Gastrocnemius medialis (tissue), 4 donors: ENCODE measurements at regions not wholly inside any gene's neighbourhood (a gene's known extent, or its start where the extent isn't known, plus 50 kb on each side); places are given as distances from the start of the nearest gene placed in this dataset.
A peak's percentile ranks its signal among the peaks of the same experiment; 100 is the strongest.
"Not testable (repeated sequence)": the region's sequence is repeated elsewhere in the genome, so short reads cannot be mapped to it uniquely, and the experiment has no call there.

Source experiments
- ATAC-seq, 2 donors: fragments of 150-250 bp; one replicate each; pipeline ENCODE4 v1.9.1; 2016
- DNase-seq, 2 donors: peaks; one replicate each; pipeline ENCODE4 v3.0.0-alpha.2; 2019
- H3K27ac ChIP-seq, 4 donors: fragments of 200-600 bp; sonication (generic); 1 replicate in 1 of 4; 2 replicates in 3 of 4; pipeline ENCODE4 v1.5.1; 2016 to 2018; ENCODE audit warnings: mild to moderate bottlenecking in 2 of 4, moderate library complexity in 1 of 4
- H3K27me3 ChIP-seq, 3 donors: fragments of 200-600 bp; sonication (generic) in 2 of 3; 1 replicate in 1 of 3; 2 replicates in 2 of 3; pipeline versions ENCODE4 v1.5.1 to v1.6.0; 2016 to 2019; ENCODE audit warnings: mild to moderate bottlenecking in 1 of 3, moderate library complexity in 1 of 3
- H3K36me3 ChIP-seq, 2 donors: fragments of 200-600 bp; sonication (generic) in 1 of 2; one replicate each; pipeline ENCODE4 v1.5.1; 2017 to 2018
- H3K4me1 ChIP-seq, 2 donors: fragments of 200-600 bp; sonication (generic) in 1 of 2; one replicate each; pipeline ENCODE4 v1.5.1; 2016 to 2017; ENCODE audit warnings: mild to moderate bottlenecking in 2 of 2
- H3K4me3 ChIP-seq, 4 donors: fragments of 200-600 bp; sonication (generic) in 3 of 4; 1 replicate in 1 of 4; 2 replicates in 3 of 4; pipeline ENCODE4 v1.5.1; 2016 to 2019; ENCODE audit warnings: mild to moderate bottlenecking in 2 of 4
- H3K9me3 ChIP-seq, 3 donors: fragments of 200-600 bp; sonication (generic) in 2 of 3; 1 replicate in 1 of 3; 2 replicates in 2 of 3; pipeline ENCODE4 v1.5.1; 2016 to 2019
- CTCF ChIP-seq, 5 experiments: fragments of 450-650 bp in 3 of 5; fragments of 200-600 bp in 2 of 5; sonication (generic) in 2 of 5; IDR thresholded peaks in 4 of 5; conservative IDR thresholded peaks in 1 of 5; 1 replicate in 4 of 5; 2 replicates in 1 of 5; pipeline ENCODE4 v1.5.1; 2016 to 2019; ENCODE audit warnings: antibody characterized with exemption in 5 of 5, mild to moderate bottlenecking in 3 of 5, moderate library complexity in 3 of 5
- POLR2A ChIP-seq, 2 donors: fragments of 450-650 bp; IDR thresholded peaks; one replicate each; pipeline ENCODE4 v1.6.1; 2017; ENCODE audit warnings: antibody characterized with exemption in 2 of 2, mild to moderate bottlenecking in 2 of 2, moderate library complexity in 2 of 2
- in situ Hi-C, 4 donors: fragments of 200-750 bp; cut with MboI; loops; one replicate each; pipeline versions ENCODE4 v1.15.0 to v1.8.0; 2017; ENCODE audit warnings: low sequenced_read_pairs in 4 of 4
- intact Hi-C: fragments of 100-400 bp; cut with DNase I; formaldehyde crosslinking; loops from one replicate; pipeline ENCODE4 v1.15.1; 2023; ENCODE audit warnings: low total_unique reads

- peak; percentile 85 to 90 for DNase-seq
- TF ChIP-seq CTCF (IDR thresholded peaks at IDR 0.05 in 4 of 5, conservative IDR thresholded peaks at IDR 0.05 in 1 of 5) (no peak), POLR2A (IDR thresholded peaks at IDR 0.05) (no peak)
- in situ Hi-C loops = no loop called here
- Histone ChIP-seq H3K27me3 (no peaks in the 10 kb centered on the region), H3K4me3 (no peak overlapping the region), H3K9me3 (no peaks in the 10 kb centered on the region), H3K4me1 (peaks cover 37 to 39% of the 10 kb centered on the region in 2 donors), H3K27ac (peak overlapping the region; percentile 23 to 73 (median 61)), H3K36me3 (no peaks in the 10 kb centered on the region)
- intact Hi-C loops = loop anchor here (1.0 to 10.0 kb wide), 3 partner anchors 32 to 1104 kb away; partner anchors contain the start of gene ANKRD50
- peak; percentile 99 for ATAC-seq
These were observed 223.9 kb upstream of the ANKRD50 start for GRCh38 chr4:124936427-124936826.

- Histone ChIP-seq H3K4me3 (no peak overlapping the region), H3K27me3 (no peaks in the 10 kb centered on the region), H3K27ac (no peak overlapping the region), H3K4me1 (peaks cover 27 to 37% of the 10 kb centered on the region in 2 donors), H3K9me3 (no peaks in the 10 kb centered on the region), H3K36me3 (no peaks in the 10 kb centered on the region)
- in situ Hi-C loops (no loop called here), intact Hi-C loops (loop anchor here (10.0 kb wide), 1 partner anchor 220 kb away; the partner anchor contains the start of gene ANKRD50)
- no peak for ATAC-seq
- TF ChIP-seq CTCF (IDR thresholded peaks at IDR 0.05 in 4 of 5, conservative IDR thresholded peaks at IDR 0.05 in 1 of 5) (no peak), POLR2A (IDR thresholded peaks at IDR 0.05) (no peak)
- DNase-seq = no peak
These were observed 222.4 kb upstream of the ANKRD50 start for GRCh38 chr4:124934916-124935315.

- ATAC-seq (no peak), DNase-seq (no peak)
- no peaks in the 10 kb centered on the region for H3K36me3 ChIP-seq
- H3K27ac ChIP-seq = no peak overlapping the region
- H3K4me3 ChIP-seq = no peak overlapping the region
- intact Hi-C loops (loop anchor here (10.0 kb wide), 1 partner anchor 219 kb away; the partner anchor contains the start of gene ANKRD50), in situ Hi-C loops (no loop called here)
- peaks cover 23 to 34% of the 10 kb centered on the region in 2 donors for H3K4me1 ChIP-seq
- no peaks in the 10 kb centered on the region for H3K9me3 ChIP-seq
- TF ChIP-seq POLR2A (IDR thresholded peaks at IDR 0.05) (no peak), CTCF (IDR thresholded peaks at IDR 0.05 in 4 of 5, conservative IDR thresholded peaks at IDR 0.05 in 1 of 5) (no peak)
- no peaks in the 10 kb centered on the region for H3K27me3 ChIP-seq
These were observed 221.0 kb upstream of the ANKRD50 start for GRCh38 chr4:124933521-124933920.

- in situ Hi-C loops (no loop called here), intact Hi-C loops (loop anchor here (10.0 kb wide), 1 partner anchor 218 kb away; the partner anchor contains the start of gene ANKRD50)
- Histone ChIP-seq H3K9me3 (no peaks in the 10 kb centered on the region), H3K27me3 (no peaks in the 10 kb centered on the region), H3K27ac (no peak overlapping the region), H3K36me3 (no peaks in the 10 kb centered on the region), H3K4me1 (peaks cover 15 to 24% of the 10 kb centered on the region in 2 donors), H3K4me3 (no peak overlapping the region)
- ATAC-seq (no peak), DNase-seq (no peak)
- TF ChIP-seq POLR2A (IDR thresholded peaks at IDR 0.05) (no peak), CTCF (IDR thresholded peaks at IDR 0.05 in 4 of 5, conservative IDR thresholded peaks at IDR 0.05 in 1 of 5) (no peak)
These were observed 219.9 kb upstream of the ANKRD50 start for GRCh38 chr4:124932447-124932846.

DNA sequence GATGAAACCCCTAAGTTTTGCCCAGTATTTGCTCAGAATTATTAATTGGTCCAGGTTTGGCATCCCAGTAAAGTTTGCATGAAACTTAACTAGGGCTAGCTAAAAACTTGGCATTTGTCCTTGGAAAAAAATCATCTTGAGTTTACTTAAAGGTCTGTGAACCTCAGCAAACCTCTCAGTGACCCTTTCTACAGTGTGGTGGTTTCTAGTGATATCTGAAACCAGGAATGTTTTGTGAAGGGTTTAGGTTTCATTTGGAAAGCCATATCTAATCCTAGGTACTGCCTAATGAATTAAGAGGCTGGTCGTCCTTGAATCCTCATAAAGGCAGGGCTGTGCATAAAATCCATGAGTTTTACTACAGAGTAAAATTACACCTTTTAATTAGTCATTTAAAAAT is 218.5 kb upstream of the ANKRD50 start:
- TF ChIP-seq CTCF (IDR thresholded peaks at IDR 0.05 in 4 of 5, conservative IDR thresholded peaks at IDR 0.05 in 1 of 5) = no peak
- no peak for TF ChIP-seq POLR2A (IDR thresholded peaks at IDR 0.05)
- ATAC-seq = no peak

DNA sequence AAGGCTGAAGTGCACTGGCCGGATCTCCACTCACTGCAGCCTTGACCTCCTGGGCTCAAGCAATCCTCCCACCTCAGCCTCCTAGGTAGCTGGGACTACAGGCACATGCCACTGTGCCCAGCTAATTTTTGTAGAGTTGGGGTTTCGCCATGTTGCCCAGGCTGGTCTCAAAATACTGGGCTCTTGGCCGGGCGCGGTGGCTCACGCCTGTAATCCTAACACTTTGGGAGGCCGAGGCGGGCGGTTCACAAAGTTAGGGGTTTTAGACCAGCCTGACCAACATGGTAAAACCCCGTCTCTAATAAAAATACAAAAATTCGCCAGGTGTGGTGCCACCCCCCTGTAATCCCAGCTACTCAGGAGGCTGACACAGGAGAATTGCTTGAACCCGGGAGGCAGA is 210.2 kb upstream of the ANKRD50 start:
- ATAC-seq, H3K4me1 ChIP-seq, H3K4me3 ChIP-seq, H3K36me3 ChIP-seq, H3K27me3 ChIP-seq, H3K9me3 ChIP-seq, in situ Hi-C loops, intact Hi-C loops, H3K27ac ChIP-seq, DNase-seq: not testable (repeated sequence)

More for the DNA sequence above, 218.5 kb upstream of the ANKRD50 start:
- Histone ChIP-seq H3K9me3 (no peaks in the 10 kb centered on the region), H3K36me3 (no peaks in the 10 kb centered on the region), H3K4me3 (no peak overlapping the region), H3K27ac (no peak overlapping the region), H3K27me3 (no peaks in the 10 kb centered on the region), H3K4me1 (peaks cover 1 to 11% of the 10 kb centered on the region in 2 donors)
- in situ Hi-C loops (no loop called here), intact Hi-C loops (loop anchor here (10.0 kb wide), 1 partner anchor 216 kb away; the partner anchor contains the start of gene ANKRD50)
- no peak for DNase-seq
